CD14-positive monocyte (primary cell): ENCODE measurements at regions not wholly inside any gene's neighbourhood (a gene's known extent, or its start where the extent isn't known, plus 50 kb on each side); places are given as distances from the start of the nearest gene placed in this dataset.
"Not testable (repeated sequence)": the region's sequence is repeated elsewhere in the genome, so short reads cannot be mapped to it uniquely, and the experiment has no call there.

Experiments used
- DNase-seq, 3 donors: peaks; one replicate each; pipeline ENCODE4 v3.0.0-alpha.2; 2011 to 2022
- H2AFZ ChIP-seq: 2 replicates; pipeline ENCODE4 v1.6.0; 2012; ENCODE audit warnings: mild to moderate bottlenecking, low read depth, low read length, inconsistent platforms; ENCODE audit not compliant: insufficient read depth, poor library complexity, severe bottlenecking
- H3K27ac ChIP-seq, 2 donors: 1 replicate in 1 of 2; 2 replicates in 1 of 2; pipeline ENCODE4 v1.5.1; 2012 to 2013; ENCODE audit warnings: low read length in 2 of 2, control low read depth in 1 of 2, inconsistent platforms in 1 of 2, low read depth in 1 of 2, mild to moderate bottlenecking in 1 of 2
- H3K27me3 ChIP-seq, 2 donors: one replicate each; pipeline versions ENCODE4 v1.6.0 to v1.6.1; 2011 to 2013; ENCODE audit warnings: low read length in 2 of 2; ENCODE audit not compliant: control insufficient read depth in 2 of 2, insufficient read depth in 2 of 2
- H3K36me3 ChIP-seq, 2 donors: replicated peaks in 1 of 2; 1 replicate in 1 of 2; 2 replicates in 1 of 2; pipeline versions ENCODE4 v1.5.1 to v1.6.1; 2012 to 2013; ENCODE audit warnings: low read length in 2 of 2, control low read depth in 1 of 2, inconsistent platforms in 1 of 2, mild to moderate bottlenecking in 1 of 2; ENCODE audit not compliant: insufficient read depth in 2 of 2, control insufficient read depth in 1 of 2
- H3K4me1 ChIP-seq, 2 donors: 1 replicate in 1 of 2; 2 replicates in 1 of 2; pipeline versions ENCODE4 v1.5.1 to v1.6.1; 2012 to 2013; ENCODE audit warnings: low read length in 2 of 2, control low read depth in 1 of 2, inconsistent platforms in 1 of 2, mild to moderate bottlenecking in 1 of 2, moderate library complexity in 1 of 2; ENCODE audit not compliant: insufficient read depth in 2 of 2, control insufficient read depth in 1 of 2
- H3K4me2 ChIP-seq: replicated peaks from 2 replicates; pipeline ENCODE3; 2012; ENCODE audit warnings: low read length, moderate library complexity, mild to moderate bottlenecking; ENCODE audit not compliant: poor library complexity, severe bottlenecking; ENCODE audit errors: extremely low read depth
- H3K4me3 ChIP-seq, 3 experiments: fragments of 200-600 bp in 1 of 3; sonication (generic) in 1 of 3; replicated peaks in 1 of 3; 1 replicate in 2 of 3; 2 replicates in 1 of 3; pipeline ENCODE4 v1.5.1; 2011 to 2013; ENCODE audit warnings: low read length in 3 of 3, mild to moderate bottlenecking in 3 of 3, control low read depth in 2 of 3, low read depth in 2 of 3, inconsistent platforms in 1 of 3, moderate library complexity in 1 of 3
- H3K79me2 ChIP-seq: 2 replicates; pipeline ENCODE4 v1.6.0; 2012; ENCODE audit warnings: mild to moderate bottlenecking, control low read depth, inconsistent platforms, low read length, moderate library complexity; ENCODE audit not compliant: insufficient read depth
- H3K9ac ChIP-seq: 2 replicates; pipeline ENCODE4 v1.6.0; 2017; ENCODE audit warnings: low read length, mild to moderate bottlenecking; ENCODE audit not compliant: insufficient read depth, poor library complexity, severe bottlenecking
- H3K9me3 ChIP-seq, 2 donors: replicated peaks in 1 of 2; 1 replicate in 1 of 2; 2 replicates in 1 of 2; pipeline versions ENCODE4 v1.5.1 to v1.6.1; 2012 to 2013; ENCODE audit warnings: low read length in 2 of 2, control low read depth in 1 of 2; ENCODE audit not compliant: control insufficient read depth in 1 of 2, insufficient read depth in 1 of 2
- H4K20me1 ChIP-seq: 2 replicates; pipeline ENCODE4 v1.6.0; 2012; ENCODE audit warnings: mild to moderate bottlenecking, low read length, control low read depth, moderate library complexity; ENCODE audit not compliant: insufficient read depth
- H3K27ac Mint-ChIP-seq, 7 donors: one replicate each; pipeline ENCODE4 v1.8.0; 2020; ENCODE audit warnings: mild to moderate bottlenecking in 7 of 7, mixed read lengths in 7 of 7, moderate library complexity in 6 of 7, inconsistent platforms in 2 of 7
- H3K27me3 Mint-ChIP-seq, 3 donors: one replicate each; pipeline ENCODE4 v1.8.0; 2021 to 2022; ENCODE audit warnings: low read depth in 3 of 3, mild to moderate bottlenecking in 3 of 3, mixed read lengths in 3 of 3, moderate library complexity in 3 of 3, inconsistent platforms in 1 of 3
- H3K36me3 Mint-ChIP-seq, 2 donors: one replicate each; pipeline ENCODE4 v1.8.0; 2020; ENCODE audit warnings: mixed read lengths in 2 of 2, inconsistent platforms in 1 of 2, mild to moderate bottlenecking in 1 of 2
- H3K4me1 Mint-ChIP-seq: one replicate; pipeline ENCODE4 v1.8.0; 2020; ENCODE audit warnings: mild to moderate bottlenecking, mixed read lengths
- H3K4me3 Mint-ChIP-seq, 2 donors: one replicate each; pipeline ENCODE4 v1.8.0; 2020; ENCODE audit warnings: mild to moderate bottlenecking in 2 of 2, mixed read lengths in 2 of 2, moderate library complexity in 1 of 2
- H3K9me3 Mint-ChIP-seq, 7 donors: one replicate each; pipeline ENCODE4 v1.8.0; 2020 to 2022; ENCODE audit warnings: mixed read lengths in 7 of 7, mild to moderate bottlenecking in 6 of 7, moderate library complexity in 6 of 7, inconsistent platforms in 2 of 7
- CTCF ChIP-seq: fragments of 200-600 bp; IDR thresholded peaks from one replicate; pipeline ENCODE4 v1.8.0; 2022; ENCODE audit warnings: antibody characterized with exemption, mild to moderate bottlenecking
- WGBS: methylation state at CpG from one replicate; pipeline ENCODE4 v1.1.5; 2013; ENCODE audit warnings: missing lambda C conversion rate; ENCODE audit not compliant: insufficient coverage; 5-methylcytosine and 5-hydroxymethylcytosine counted together
- intact Hi-C, 2 donors: fragments of 100-400 bp; cut with micrococcal nuclease; formaldehyde crosslinking; loops; one replicate each; pipeline versions ENCODE4 v1.15.0 to v1.15.1; 2023

- H3K36me3 Mint-ChIP-seq: no peaks in the 10 kb centered on the region
- H3K27ac Mint-ChIP-seq: no peak overlapping the region
Measured at GRCh38 chr5:109550077-109550476, 139.7 kb upstream of the MAN2A1 start.

GRCh38 chr5:109546461-109546860 lies 136.7 kb upstream of the PJA2 start:
- no peak for DNase-seq
- Histone ChIP-seq H3K27me3 (no peaks in the 10 kb centered on the region), H3K4me3 (no peak overlapping the region), H3K4me1 (no peaks in the 10 kb centered on the region), H4K20me1 (no peaks in the 10 kb centered on the region), H3K27ac (no peak overlapping the region), H3K79me2 (no peaks in the 10 kb centered on the region), H3K4me2 (no peak overlapping the region), H3K9me3 (peaks cover 0 to 4% of the 10 kb centered on the region in 2 donors), H3K9ac (no peak overlapping the region), H2AFZ (no peak overlapping the region), H3K36me3 (no peaks in the 10 kb centered on the region)
- H3K27ac Mint-ChIP-seq: no peak overlapping the region
- peaks cover 0 to 12% (median 6%) of the 10 kb centered on the region in 7 donors for H3K9me3 Mint-ChIP-seq
- intact Hi-C loops: no loop called here
- TF ChIP-seq CTCF: no peak
- H3K4me1 Mint-ChIP-seq: no peaks in the 10 kb centered on the region
- peaks cover 0 to 2% (median 1%) of the 10 kb centered on the region in 3 donors for H3K27me3 Mint-ChIP-seq
- no peak overlapping the region for H3K4me3 Mint-ChIP-seq
- no peaks in the 10 kb centered on the region for H3K36me3 Mint-ChIP-seq

More at GRCh38 chr5:109550077-109550476, 139.7 kb upstream of the MAN2A1 start:
- H4K20me1 ChIP-seq: no peaks in the 10 kb centered on the region
- no peak overlapping the region for H3K4me2 ChIP-seq
- whole genome bisulfite sequencing: no CpG with 5 or more reads among the region's 1 CpG
- H3K36me3 ChIP-seq: no peaks in the 10 kb centered on the region
- Mint-ChIP-seq H3K9me3 (peaks cover 0 to 15% (median 8%) of the 10 kb centered on the region in 7 donors), H3K4me1 (no peaks in the 10 kb centered on the region), H3K27me3 (peaks cover 0 to 1% (median 0%) of the 10 kb centered on the region in 3 donors), H3K4me3 (no peak overlapping the region)
- H3K9me3 ChIP-seq: peaks cover 0 to 4% of the 10 kb centered on the region in 2 donors
- H3K27me3 ChIP-seq: no peaks in the 10 kb centered on the region
- no peak overlapping the region for H2AFZ ChIP-seq
- H3K27ac ChIP-seq: no peak overlapping the region
- TF ChIP-seq CTCF: no peak
- no peak overlapping the region for H3K9ac ChIP-seq
- intact Hi-C loops: no loop called here
- no peak overlapping the region for H3K4me3 ChIP-seq
- no peak for DNase-seq
- H3K79me2 ChIP-seq: no peaks in the 10 kb centered on the region
- H3K4me1 ChIP-seq: no peaks in the 10 kb centered on the region

- H3K4me1 ChIP-seq, H3K27ac Mint-ChIP-seq, H3K9me3 ChIP-seq, H3K4me3 Mint-ChIP-seq, H3K27me3 Mint-ChIP-seq, H3K36me3 Mint-ChIP-seq, DNase-seq, H3K36me3 ChIP-seq, H3K27me3 ChIP-seq, H3K9ac ChIP-seq, intact Hi-C loops, H3K4me1 Mint-ChIP-seq, H3K79me2 ChIP-seq, H3K27ac ChIP-seq, H3K4me3 ChIP-seq, H2AFZ ChIP-seq, H3K4me2 ChIP-seq, H4K20me1 ChIP-seq: not testable (repeated sequence)
- no CpG with 5 or more reads among the region's 1 CpG for WGBS
- peaks cover 3 to 15% (median 7%) of the 10 kb centered on the region in 7 donors for H3K9me3 Mint-ChIP-seq
Measured at GRCh38 chr5:109544873-109545272, 135.1 kb upstream of the PJA2 start.
